HCT116 (cell line): ENCODE measurements at regions not wholly inside any gene's neighbourhood (a gene's known extent, or its start where the extent isn't known, plus 50 kb on each side); places are given as distances from the start of the nearest gene placed in this dataset.

ENCODE experiments used
- ATAC-seq: fragments of 200-7000 bp; cut with Tn5 transposase; 2 replicates; pipeline ENCODE4 v1.9.1; 2020; ENCODE audit warnings: mild to moderate bottlenecking, moderate library complexity
- BruUV-seq: library from RNA; stranded (reverse); fragments of 400-500 nt; replicated peaks from 2 replicates; lab custom pipeline; 2021; lab: Mats Ljungman, UMichigan
- CTCF ChIA-PET: fragments of 300-600 bp; sonication (Branson Sonifier 250); formaldehyde crosslinking; loops from one replicate; lab custom pipeline; 2021; ENCODE audit warnings: antibody characterized with exemption; lab: Charles Lee
- POLR2A ChIA-PET: fragments of 300-600, 350-600 bp; sonication (Branson Sonifier 250); formaldehyde crosslinking; loops from one replicate; lab custom pipeline; 2021; ENCODE audit warnings: antibody characterized with exemption; lab: Charles Lee
- RAD21 ChIA-PET, 2 experiments: fragments of 300-600 bp; sonication (Branson Sonifier 250); formaldehyde crosslinking; loops; one replicate each; lab custom pipeline; 2023; ENCODE audit warnings: low total read pairs in 2 of 2; ENCODE audit not compliant: uncharacterized antibody in 2 of 2, unreplicated experiment in 2 of 2, low non-redundant PET in 1 of 2; lab: Charles Lee
- DNase-seq: peaks from one replicate; pipeline ENCODE4 v3.0.0-alpha.2; 2010; ENCODE audit warnings: low read depth, low spot score
- H2AFZ ChIP-seq: fragments of 200-600 bp; shearing (Covaris generic), sonication (generic); 2 replicates; pipeline ENCODE4 v1.6.1; 2017; ENCODE audit warnings: low read depth, mixed run types, mixed read lengths, antibody characterized with exemption, low read length; ENCODE audit not compliant: poor library complexity, severe bottlenecking
- H3K27ac ChIP-seq: 2 replicates; pipeline ENCODE4 v1.5.1; 2012; ENCODE audit warnings: low read depth, low read length
- H3K27me3 ChIP-seq: fragments of 200-600 bp; sonication (generic); 2 replicates; pipeline ENCODE4 v1.6.1; 2016; ENCODE audit warnings: mixed run types, low read length, mixed read lengths; ENCODE audit not compliant: insufficient read depth
- H3K36me3 ChIP-seq, 2 experiments: fragments of 200-500 bp in 1 of 2; fragments of 200-600 bp in 1 of 2; sonication (Bioruptor generic) in 1 of 2; sonication (generic) in 1 of 2; 2 replicates each; pipeline versions ENCODE4 v1.5.1 to v1.6.1; 2014 to 2016; ENCODE audit warnings: low read length in 2 of 2, inconsistent platforms in 1 of 2, mixed read lengths in 1 of 2, mixed run types in 1 of 2; ENCODE audit not compliant: insufficient read depth in 2 of 2, control insufficient read depth in 1 of 2
- H3K4me1 ChIP-seq, 2 experiments: fragments of 200-600 bp in 1 of 2; sonication (generic) in 1 of 2; 2 replicates each; pipeline versions ENCODE4 v1.5.1 to v1.6.1; 2012 to 2017; ENCODE audit warnings: low read length in 2 of 2, inconsistent platforms in 1 of 2, mild to moderate bottlenecking in 1 of 2, mixed read lengths in 1 of 2, mixed run types in 1 of 2, moderate library complexity in 1 of 2; ENCODE audit not compliant: insufficient read depth in 2 of 2, control insufficient read depth in 1 of 2
- H3K4me2 ChIP-seq: fragments of 200-600 bp; sonication (generic); 2 replicates; pipeline ENCODE4 v1.6.1; 2017; ENCODE audit warnings: mixed run types, low read length, mixed read lengths
- H3K4me3 ChIP-seq, 2 experiments: fragments of 200-600 bp in 1 of 2; sonication (generic) in 1 of 2; replicated peaks in 1 of 2; 2 replicates each; pipeline ENCODE4 v1.5.1; 2011 to 2016; ENCODE audit warnings: low read length in 2 of 2, control low read depth in 1 of 2, low read depth in 1 of 2, mild to moderate bottlenecking in 1 of 2, mixed read lengths in 1 of 2, mixed run types in 1 of 2
- H3K79me2 ChIP-seq: fragments of 200-600 bp; sonication (generic); 2 replicates; pipeline ENCODE4 v1.6.1; 2017; ENCODE audit warnings: mild to moderate bottlenecking, mixed run types, low read length, moderate library complexity, mixed read lengths; ENCODE audit not compliant: insufficient read depth
- H3K9ac ChIP-seq: fragments of 200-600 bp; sonication (generic); 2 replicates; pipeline ENCODE4 v1.6.1; 2016; ENCODE audit warnings: low read length, mixed read lengths
- H3K9me2 ChIP-seq: fragments of 200-600 bp; sonication (generic), shearing (Covaris generic); 2 replicates; pipeline ENCODE4 v1.6.1; 2017; ENCODE audit warnings: mixed run types, mild to moderate bottlenecking, moderate library complexity; ENCODE audit not compliant: insufficient read depth
- H3K9me3 ChIP-seq, 2 experiments: fragments of 200-500 bp in 1 of 2; fragments of 200-600 bp in 1 of 2; sonication (Bioruptor generic) in 1 of 2; sonication (generic) in 1 of 2; 2 replicates each; pipeline ENCODE4 v1.6.1; 2014 to 2017; ENCODE audit warnings: low read length in 2 of 2, mixed read lengths in 2 of 2, inconsistent platforms in 1 of 2, low read depth in 1 of 2, mild to moderate bottlenecking in 1 of 2, mixed run types in 1 of 2, moderate library complexity in 1 of 2; ENCODE audit not compliant: control insufficient read depth in 1 of 2, insufficient read depth in 1 of 2
- H4K20me1 ChIP-seq: fragments of 200-600 bp; sonication (generic), shearing (Covaris generic); 2 replicates; pipeline ENCODE4 v1.6.1; 2017; ENCODE audit warnings: mixed run types, mild to moderate bottlenecking, moderate library complexity; ENCODE audit not compliant: insufficient read depth
- CBX3 ChIP-seq: IDR thresholded peaks from 2 replicates; pipeline ENCODE4 v1.6.1; 2012; ENCODE audit warnings: low read depth
- CEBPB ChIP-seq: IDR thresholded peaks from 2 replicates; pipeline ENCODE4 v1.6.1; 2012; ENCODE audit warnings: low read depth
- EGR1 ChIP-seq: IDR thresholded peaks from 2 replicates; pipeline ENCODE4 v1.6.1; 2012; ENCODE audit warnings: low read depth
- ELF1 ChIP-seq: IDR thresholded peaks from 2 replicates; pipeline ENCODE4 v1.6.1; 2012; ENCODE audit warnings: low read depth, borderline replicate concordance
- EZH2phosphoT487 ChIP-seq: fragments of 200-600 bp; IDR thresholded peaks from 2 replicates; pipeline ENCODE4 v1.6.1; 2018; ENCODE audit warnings: antibody characterized with exemption, borderline replicate concordance
- POLR2A ChIP-seq: IDR thresholded peaks from 2 replicates; pipeline ENCODE4 v1.7.0; 2011; ENCODE audit warnings: borderline replicate concordance; ENCODE audit not compliant: insufficient read depth, insufficient read length; ENCODE audit errors: extremely low read depth
- POLR2AphosphoS5 ChIP-seq: IDR thresholded peaks from 2 replicates; pipeline ENCODE4 v1.6.1; 2011; ENCODE audit warnings: mild to moderate bottlenecking, low read depth, low read length, moderate library complexity
- RAD21 ChIP-seq: IDR thresholded peaks from 2 replicates; pipeline ENCODE4 v1.6.1; 2012; ENCODE audit warnings: low read depth, mild to moderate bottlenecking
- SIN3A ChIP-seq: IDR thresholded peaks from 2 replicates; pipeline ENCODE4 v1.6.1; 2012; ENCODE audit warnings: low read depth
- SP1 ChIP-seq: IDR thresholded peaks from 2 replicates; pipeline ENCODE4 v1.6.1; 2012; ENCODE audit warnings: low read depth
- SRF ChIP-seq: IDR thresholded peaks from 2 replicates; pipeline ENCODE4 v1.6.1; 2012; ENCODE audit warnings: low read depth
- ZFX ChIP-seq: fragments of 450-650 bp; IDR thresholded peaks from 2 replicates; pipeline ENCODE4 v1.6.1; 2017
- intact Hi-C: fragments of 100-400 bp; cut with micrococcal nuclease; formaldehyde crosslinking; loops from 2 replicates; pipeline ENCODE4 v1.10.0; 2022
- TF ChIP-seq, protein P1 (sequence below): IDR thresholded peaks from 2 replicates; pipeline ENCODE4 v1.6.1; 2012
- TF ChIP-seq, protein P2 (sequence below): IDR thresholded peaks from 2 replicates; pipeline ENCODE4 v1.6.1; 2012
- TF ChIP-seq, protein P3 (sequence below): IDR thresholded peaks from 2 replicates; pipeline ENCODE4 v1.6.1; 2012; ENCODE audit warnings: low read depth
- TF ChIP-seq, protein P4 (sequence below), 3 experiments: fragments of 200-600 bp in 1 of 3; sonication (generic) in 1 of 3; IDR thresholded peaks in 2 of 3; conservative IDR thresholded peaks in 1 of 3; 2 replicates each; pipeline ENCODE4 v1.5.1; 2012 to 2017; ENCODE audit warnings: low read depth in 2 of 3, low read length in 2 of 3, antibody characterized with exemption in 1 of 3, borderline replicate concordance in 1 of 3, control low read depth in 1 of 3, mild to moderate bottlenecking in 1 of 3, mixed read lengths in 1 of 3, mixed run types in 1 of 3, moderate library complexity in 1 of 3; ENCODE audit not compliant: insufficient read depth in 1 of 3

DNA sequence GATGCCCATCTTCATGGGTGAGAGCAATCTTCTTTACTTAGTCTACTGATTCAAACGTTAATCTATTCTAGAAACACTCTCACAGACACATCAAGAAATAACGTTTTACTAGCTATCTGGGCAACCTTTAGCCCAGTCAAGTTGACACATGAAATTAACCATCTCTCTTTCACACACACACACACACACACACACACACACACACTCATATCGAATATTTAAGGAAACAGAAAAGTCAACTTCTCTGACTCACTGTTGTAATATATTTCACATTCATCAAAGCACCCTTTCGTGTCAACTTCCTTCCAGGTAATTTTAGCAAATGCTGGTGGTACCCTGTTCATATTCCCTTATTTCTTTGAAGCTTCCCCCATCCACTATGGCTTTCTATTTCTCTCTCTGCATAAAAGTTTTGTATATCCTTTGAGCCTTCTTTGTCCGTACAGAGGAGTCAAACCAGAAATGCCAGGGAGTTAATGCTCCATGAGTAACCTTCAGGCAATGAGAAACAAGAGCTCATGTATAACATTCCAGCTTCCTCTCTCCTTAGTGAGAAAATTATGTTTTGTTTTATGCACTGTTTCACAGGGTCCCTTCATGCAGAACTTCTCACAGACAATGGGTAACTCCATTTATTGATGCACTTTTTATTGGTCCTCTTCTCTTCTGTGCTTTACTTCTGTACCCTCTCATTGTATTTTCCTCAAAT is 335.5 kb upstream of the CBLB start:
- Histone ChIP-seq H3K9me2 (no peaks in the 10 kb centered on the region), H3K9ac (no peak overlapping the region), H3K27me3 (no peaks in the 10 kb centered on the region), H3K79me2 (no peaks in the 10 kb centered on the region), H3K9me3 (no peaks in the 10 kb centered on the region), H2AFZ (no peak overlapping the region), H3K4me3 (no peak overlapping the region), H3K36me3 (no peaks in the 10 kb centered on the region), H3K4me1 (no peaks in the 10 kb centered on the region), H4K20me1 (no peaks in the 10 kb centered on the region), H3K4me2 (no peak overlapping the region), H3K27ac (no peak overlapping the region)
- DNase-seq (no peak), ATAC-seq (no peak)
- CTCF ChIA-PET, result no interaction called here
- intact Hi-C loops, result no loop called here
- BruUV-seq, result no TSS peak
- RAD21 ChIA-PET, result no interaction called here
- POLR2A ChIA-PET, result no interaction called here
- TF ChIP-seq ELF1 (no peak), POLR2AphosphoS5 (no peak), POLR2A (no peak), RAD21 (no peak), SP1 (no peak), SRF (no peak), EGR1 (no peak), EZH2phosphoT487 (no peak)
- TF ChIP-seq, protein P1, sequence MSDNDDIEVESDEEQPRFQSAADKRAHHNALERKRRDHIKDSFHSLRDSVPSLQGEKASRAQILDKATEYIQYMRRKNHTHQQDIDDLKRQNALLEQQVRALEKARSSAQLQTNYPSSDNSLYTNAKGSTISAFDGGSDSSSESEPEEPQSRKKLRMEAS, result no peak
- TF ChIP-seq, protein P2, sequence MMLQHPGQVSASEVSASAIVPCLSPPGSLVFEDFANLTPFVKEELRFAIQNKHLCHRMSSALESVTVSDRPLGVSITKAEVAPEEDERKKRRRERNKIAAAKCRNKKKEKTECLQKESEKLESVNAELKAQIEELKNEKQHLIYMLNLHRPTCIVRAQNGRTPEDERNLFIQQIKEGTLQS, result no peak

DNA sequence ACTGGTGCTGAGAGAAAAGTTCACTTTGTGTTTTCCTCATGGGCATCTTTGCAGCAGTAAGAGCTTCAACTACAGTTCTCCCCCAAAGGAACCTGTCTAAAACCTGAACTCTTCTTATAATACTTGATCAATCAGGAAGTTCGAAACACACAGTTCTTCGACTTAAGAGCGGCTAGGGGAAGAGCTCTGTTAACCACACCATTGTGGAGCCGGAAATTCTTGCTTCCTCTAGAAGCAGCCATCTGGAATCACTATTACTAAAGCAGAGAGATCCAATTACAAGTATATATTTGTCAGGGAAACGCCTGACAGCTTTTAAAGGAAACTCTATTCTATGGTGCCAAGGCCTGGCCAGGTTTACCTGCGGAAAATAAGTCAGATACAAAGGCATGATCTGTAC is 337.3 kb upstream of the CBLB start:
- ATAC-seq (no peak), DNase-seq (no peak)
- H3K9me2 ChIP-seq, result no peaks in the 10 kb centered on the region
- H2AFZ ChIP-seq, result no peak overlapping the region
- H3K27ac ChIP-seq, result no peak overlapping the region
- no peaks in the 10 kb centered on the region for H3K36me3 ChIP-seq
- RAD21 ChIA-PET, result no interaction called here
- H3K4me2 ChIP-seq, result no peak overlapping the region
- CTCF ChIA-PET, result no interaction called here
- intact Hi-C loops, result no loop called here
- H3K4me1 ChIP-seq, result no peaks in the 10 kb centered on the region
- H3K79me2 ChIP-seq, result no peaks in the 10 kb centered on the region
- H3K9me3 ChIP-seq, result no peaks in the 10 kb centered on the region
- no TSS peak for BruUV-seq
- H3K9ac ChIP-seq, result no peak overlapping the region
- H3K27me3 ChIP-seq, result no peaks in the 10 kb centered on the region
- POLR2A ChIA-PET, result no interaction called here
- H4K20me1 ChIP-seq, result no peaks in the 10 kb centered on the region
- no peak overlapping the region for H3K4me3 ChIP-seq
- TF ChIP-seq SIN3A, result no peak
- TF ChIP-seq ZFX, result no peak
- TF ChIP-seq CEBPB, result no peak
- TF ChIP-seq RAD21, result no peak
- TF ChIP-seq SP1, result no peak
- no peak for TF ChIP-seq SRF
- TF ChIP-seq, protein P3, sequence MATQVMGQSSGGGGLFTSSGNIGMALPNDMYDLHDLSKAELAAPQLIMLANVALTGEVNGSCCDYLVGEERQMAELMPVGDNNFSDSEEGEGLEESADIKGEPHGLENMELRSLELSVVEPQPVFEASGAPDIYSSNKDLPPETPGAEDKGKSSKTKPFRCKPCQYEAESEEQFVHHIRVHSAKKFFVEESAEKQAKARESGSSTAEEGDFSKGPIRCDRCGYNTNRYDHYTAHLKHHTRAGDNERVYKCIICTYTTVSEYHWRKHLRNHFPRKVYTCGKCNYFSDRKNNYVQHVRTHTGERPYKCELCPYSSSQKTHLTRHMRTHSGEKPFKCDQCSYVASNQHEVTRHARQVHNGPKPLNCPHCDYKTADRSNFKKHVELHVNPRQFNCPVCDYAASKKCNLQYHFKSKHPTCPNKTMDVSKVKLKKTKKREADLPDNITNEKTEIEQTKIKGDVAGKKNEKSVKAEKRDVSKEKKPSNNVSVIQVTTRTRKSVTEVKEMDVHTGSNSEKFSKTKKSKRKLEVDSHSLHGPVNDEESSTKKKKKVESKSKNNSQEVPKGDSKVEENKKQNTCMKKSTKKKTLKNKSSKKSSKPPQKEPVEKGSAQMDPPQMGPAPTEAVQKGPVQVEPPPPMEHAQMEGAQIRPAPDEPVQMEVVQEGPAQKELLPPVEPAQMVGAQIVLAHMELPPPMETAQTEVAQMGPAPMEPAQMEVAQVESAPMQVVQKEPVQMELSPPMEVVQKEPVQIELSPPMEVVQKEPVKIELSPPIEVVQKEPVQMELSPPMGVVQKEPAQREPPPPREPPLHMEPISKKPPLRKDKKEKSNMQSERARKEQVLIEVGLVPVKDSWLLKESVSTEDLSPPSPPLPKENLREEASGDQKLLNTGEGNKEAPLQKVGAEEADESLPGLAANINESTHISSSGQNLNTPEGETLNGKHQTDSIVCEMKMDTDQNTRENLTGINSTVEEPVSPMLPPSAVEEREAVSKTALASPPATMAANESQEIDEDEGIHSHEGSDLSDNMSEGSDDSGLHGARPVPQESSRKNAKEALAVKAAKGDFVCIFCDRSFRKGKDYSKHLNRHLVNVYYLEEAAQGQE, result no peak
- TF ChIP-seq POLR2A, result no peak
- TF ChIP-seq CBX3, result no peak
- TF ChIP-seq, protein P4, sequence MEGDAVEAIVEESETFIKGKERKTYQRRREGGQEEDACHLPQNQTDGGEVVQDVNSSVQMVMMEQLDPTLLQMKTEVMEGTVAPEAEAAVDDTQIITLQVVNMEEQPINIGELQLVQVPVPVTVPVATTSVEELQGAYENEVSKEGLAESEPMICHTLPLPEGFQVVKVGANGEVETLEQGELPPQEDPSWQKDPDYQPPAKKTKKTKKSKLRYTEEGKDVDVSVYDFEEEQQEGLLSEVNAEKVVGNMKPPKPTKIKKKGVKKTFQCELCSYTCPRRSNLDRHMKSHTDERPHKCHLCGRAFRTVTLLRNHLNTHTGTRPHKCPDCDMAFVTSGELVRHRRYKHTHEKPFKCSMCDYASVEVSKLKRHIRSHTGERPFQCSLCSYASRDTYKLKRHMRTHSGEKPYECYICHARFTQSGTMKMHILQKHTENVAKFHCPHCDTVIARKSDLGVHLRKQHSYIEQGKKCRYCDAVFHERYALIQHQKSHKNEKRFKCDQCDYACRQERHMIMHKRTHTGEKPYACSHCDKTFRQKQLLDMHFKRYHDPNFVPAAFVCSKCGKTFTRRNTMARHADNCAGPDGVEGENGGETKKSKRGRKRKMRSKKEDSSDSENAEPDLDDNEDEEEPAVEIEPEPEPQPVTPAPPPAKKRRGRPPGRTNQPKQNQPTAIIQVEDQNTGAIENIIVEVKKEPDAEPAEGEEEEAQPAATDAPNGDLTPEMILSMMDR (IDR thresholded peaks at IDR 0.05 in 2 of 3, conservative IDR thresholded peaks at IDR 0.05 in 1 of 3; ENCODE audit: borderline replicate concordance in 1 of 3, insufficient read depth in 1 of 3, low read depth in 2 of 3, low read length in 2 of 3), result no peak
